Muscle of back (tissue), 3 donors: ENCODE measurements at regions not wholly inside any gene's neighbourhood (a gene's known extent, or its start where the extent isn't known, plus 50 kb on each side); places are given as distances from the start of the nearest gene placed in this dataset.

Experiments used
- DNase-seq, 3 donors: peaks; one replicate each; pipeline versions ENCODE4 v3.0.0 to v3.0.0-alpha.2; 2013

GRCh38 chr1:57725318-57725717, 301.5 kb upstream of the DAB1 start:
- no peak for DNase-seq

- DNase-seq = no peak
These were observed 300.7 kb upstream of the DAB1 start for GRCh38 chr1:57724535-57724934.

GRCh38 chr1:57722285-57722978, 298.6 kb upstream of the DAB1 start:
- no peak for DNase-seq

- DNase-seq = no peak
These were observed 297.1 kb upstream of the DAB1 start for GRCh38 chr1:57721001-57721400.

GRCh38 chr1:57719274-57719673, 295.4 kb upstream of the DAB1 start:
- DNase-seq = no peak

- peak in 1 of 3 donors; percentile 9 for DNase-seq
These were observed 289.6 kb upstream of the DAB1 start for GRCh38 chr1:57713501-57713900.

- no peak for DNase-seq
These were observed 289.0 kb upstream of the DAB1 start for GRCh38 chr1:57712846-57713245.

- DNase-seq = peak; percentile 8 to 20 (median 12)
These were observed 287.5 kb upstream of the DAB1 start for GRCh38 chr1:57711326-57711725.

- DNase-seq = no peak
These were observed 283.8 kb upstream of the DAB1 start for GRCh38 chr1:57707631-57708030.

- DNase-seq = no peak
These were observed 281.0 kb upstream of the DAB1 start for GRCh38 chr1:57704811-57705210.

GRCh38 chr1:57704231-57704630, 280.4 kb upstream of the DAB1 start:
- DNase-seq = no peak

- no peak for DNase-seq
These were observed 273.0 kb upstream of the DAB1 start for GRCh38 chr1:57696904-57697303.

GRCh38 chr1:57696043-57696442, 272.2 kb upstream of the DAB1 start:
- no peak for DNase-seq

GRCh38 chr1:57686306-57686705, 262.4 kb upstream of the DAB1 start:
- no peak for DNase-seq

GRCh38 chr1:57683037-57683942, 259.4 kb upstream of the DAB1 start:
- DNase-seq = peak; percentile 3 to 46 (median 14)

GRCh38 chr1:57678138-57678537, 254.3 kb upstream of the DAB1 start:
- no peak for DNase-seq

- no peak for DNase-seq
These were observed 251.9 kb upstream of the DAB1 start for GRCh38 chr1:57675776-57676175.

- DNase-seq = no peak
These were observed 250.9 kb upstream of the DAB1 start for GRCh38 chr1:57674801-57675200.

- no peak for DNase-seq
These were observed 248.7 kb upstream of the DAB1 start for GRCh38 chr1:57672346-57673140.

GRCh38 chr1:57671750-57672149, 247.9 kb upstream of the DAB1 start:
- DNase-seq = no peak

GRCh38 chr1:57659804-57660203, 235.9 kb upstream of the DAB1 start:
- DNase-seq = no peak

- no peak for DNase-seq
These were observed 231.3 kb upstream of the DAB1 start for GRCh38 chr1:57655161-57655560.
